PC-9 (cell line): ENCODE measurements at regions not wholly inside any gene's neighbourhood (a gene's known extent, or its start where the extent isn't known, plus 50 kb on each side); places are given as distances from the start of the nearest gene placed in this dataset.

Experiments used
- CTCF ChIP-seq: fragments of 200-600 bp; sonication (generic); conservative IDR thresholded peaks from 2 replicates; pipeline ENCODE4 v1.6.1; 2017; ENCODE audit warnings: mixed run types, antibody characterized with exemption, mild to moderate bottlenecking, moderate library complexity
- EZH2 ChIP-seq: fragments of 200-600 bp; sonication (generic); IDR thresholded peaks from 2 replicates; pipeline ENCODE4 v1.8.0; 2017; ENCODE audit warnings: antibody characterized with exemption, low read depth

- TF ChIP-seq CTCF (no peak), EZH2 (no peak)
These were observed 582.6 kb upstream of the TENM4 start for GRCh38 chr11:80023386-80023785.
